ENCODE measurements at regions not wholly inside any gene's neighbourhood (a gene's known extent, or its start where the extent isn't known, plus 50 kb on each side); places are given as distances from the start of the nearest gene placed in this dataset.

- H3K9me3 ChIP-seq = no peaks in the 10 kb centered on the region
- intact Hi-C loops (cut with DNase I) = no loop called here
- TF ChIP-seq, protein P1, sequence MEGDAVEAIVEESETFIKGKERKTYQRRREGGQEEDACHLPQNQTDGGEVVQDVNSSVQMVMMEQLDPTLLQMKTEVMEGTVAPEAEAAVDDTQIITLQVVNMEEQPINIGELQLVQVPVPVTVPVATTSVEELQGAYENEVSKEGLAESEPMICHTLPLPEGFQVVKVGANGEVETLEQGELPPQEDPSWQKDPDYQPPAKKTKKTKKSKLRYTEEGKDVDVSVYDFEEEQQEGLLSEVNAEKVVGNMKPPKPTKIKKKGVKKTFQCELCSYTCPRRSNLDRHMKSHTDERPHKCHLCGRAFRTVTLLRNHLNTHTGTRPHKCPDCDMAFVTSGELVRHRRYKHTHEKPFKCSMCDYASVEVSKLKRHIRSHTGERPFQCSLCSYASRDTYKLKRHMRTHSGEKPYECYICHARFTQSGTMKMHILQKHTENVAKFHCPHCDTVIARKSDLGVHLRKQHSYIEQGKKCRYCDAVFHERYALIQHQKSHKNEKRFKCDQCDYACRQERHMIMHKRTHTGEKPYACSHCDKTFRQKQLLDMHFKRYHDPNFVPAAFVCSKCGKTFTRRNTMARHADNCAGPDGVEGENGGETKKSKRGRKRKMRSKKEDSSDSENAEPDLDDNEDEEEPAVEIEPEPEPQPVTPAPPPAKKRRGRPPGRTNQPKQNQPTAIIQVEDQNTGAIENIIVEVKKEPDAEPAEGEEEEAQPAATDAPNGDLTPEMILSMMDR (IDR thresholded peaks at IDR 0.05) = no peak
- TF ChIP-seq POLR2A (IDR thresholded peaks at IDR 0.05) = no peak
- no peak for TF ChIP-seq POLR2AphosphoS5 (IDR thresholded peaks at IDR 0.05; ENCODE audit: insufficient read depth in 1 of 2, low read depth in 1 of 2)
- H3K27ac ChIP-seq = no peak overlapping the region
- H3K27me3 ChIP-seq = no peaks in the 10 kb centered on the region
- H3K36me3 ChIP-seq = no peaks in the 10 kb centered on the region
- no peak overlapping the region for H3K4me3 ChIP-seq
- H3K4me1 ChIP-seq = no peaks in the 10 kb centered on the region
- DNase-seq (ENCODE audit: extremely low spot score in 2 of 2) = no peak
Observed at GRCh38 chr6:81694855-81695254, 57.6 kb downstream of the TENT5A start.

GRCh38 chr6:81694207-81694606 is 58.3 kb downstream of the TENT5A start:
- no peaks in the 10 kb centered on the region for H3K9me3 ChIP-seq
- H3K27ac ChIP-seq = no peak overlapping the region
- H3K36me3 ChIP-seq = no peaks in the 10 kb centered on the region
- no peaks in the 10 kb centered on the region for H3K4me1 ChIP-seq
- intact Hi-C loops (cut with DNase I) = no loop called here
- no peak for DNase-seq (ENCODE audit: extremely low spot score in 2 of 2)
- TF ChIP-seq, protein P1 (IDR thresholded peaks at IDR 0.05) = no peak
- TF ChIP-seq POLR2A (IDR thresholded peaks at IDR 0.05) = no peak
- TF ChIP-seq POLR2AphosphoS5 (IDR thresholded peaks at IDR 0.05; ENCODE audit: insufficient read depth in 1 of 2, low read depth in 1 of 2) = no peak
- H3K27me3 ChIP-seq = no peaks in the 10 kb centered on the region
- no peak overlapping the region for H3K4me3 ChIP-seq

GRCh38 chr6:81693266-81693665 is 59.2 kb downstream of the TENT5A start:
- TF ChIP-seq POLR2A (IDR thresholded peaks at IDR 0.05) (no peak), POLR2AphosphoS5 (IDR thresholded peaks at IDR 0.05; ENCODE audit: insufficient read depth in 1 of 2, low read depth in 1 of 2) (no peak)
- Histone ChIP-seq H3K9me3 (no peaks in the 10 kb centered on the region), H3K4me1 (no peaks in the 10 kb centered on the region), H3K27ac (no peak overlapping the region), H3K27me3 (no peaks in the 10 kb centered on the region), H3K36me3 (no peaks in the 10 kb centered on the region), H3K4me3 (no peak overlapping the region)
- intact Hi-C loops (cut with DNase I) = no loop called here
- DNase-seq (ENCODE audit: extremely low spot score in 2 of 2) = no peak

DNA sequence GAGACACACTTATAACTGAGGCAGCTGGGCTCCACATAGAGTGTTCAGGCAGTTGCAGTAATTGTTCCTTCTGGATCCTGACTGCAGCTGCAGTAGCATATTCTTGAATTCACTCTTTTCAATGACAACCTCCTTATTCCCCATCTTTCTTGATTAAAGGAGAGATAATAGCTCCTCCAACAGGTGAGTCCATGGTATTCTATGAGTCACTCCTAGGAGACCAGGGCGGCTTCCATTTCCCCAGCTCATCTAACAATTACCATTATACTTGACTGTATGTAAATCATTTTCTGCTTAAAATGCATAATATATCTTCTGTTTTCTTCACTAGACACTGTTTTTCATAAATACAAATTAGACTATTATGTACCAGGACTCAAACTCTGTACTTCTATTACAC is 62.4 kb downstream of the TENT5A start:
- intact Hi-C loops (cut with DNase I) = no loop called here
- Histone ChIP-seq H3K4me3 (no peak overlapping the region), H3K9me3 (no peaks in the 10 kb centered on the region), H3K36me3 (no peaks in the 10 kb centered on the region), H3K4me1 (no peaks in the 10 kb centered on the region), H3K27ac (no peak overlapping the region), H3K27me3 (no peaks in the 10 kb centered on the region)
- DNase-seq (ENCODE audit: extremely low spot score in 2 of 2) = no peak
- TF ChIP-seq POLR2A (IDR thresholded peaks at IDR 0.05) (no peak), POLR2AphosphoS5 (IDR thresholded peaks at IDR 0.05; ENCODE audit: insufficient read depth in 1 of 2, low read depth in 1 of 2) (no peak)
- TF ChIP-seq, protein P1 (IDR thresholded peaks at IDR 0.05) = no peak

GRCh38 chr6:81689580-81689979 is 62.9 kb downstream of the TENT5A start:
- Histone ChIP-seq H3K9me3 (no peaks in the 10 kb centered on the region), H3K4me3 (no peak overlapping the region), H3K27ac (no peak overlapping the region), H3K27me3 (no peaks in the 10 kb centered on the region), H3K36me3 (no peaks in the 10 kb centered on the region), H3K4me1 (no peaks in the 10 kb centered on the region)
- TF ChIP-seq, protein P1 (IDR thresholded peaks at IDR 0.05) = no peak
- TF ChIP-seq POLR2AphosphoS5 (IDR thresholded peaks at IDR 0.05; ENCODE audit: insufficient read depth in 1 of 2, low read depth in 1 of 2) (no peak), POLR2A (IDR thresholded peaks at IDR 0.05) (no peak)
- intact Hi-C loops (cut with DNase I) = no loop called here
- no peak for DNase-seq (ENCODE audit: extremely low spot score in 2 of 2)
